ENCODE measurements at regions not wholly inside any gene's neighbourhood (a gene's known extent, or its start where the extent isn't known, plus 50 kb on each side); places are given as distances from the start of the nearest gene placed in this dataset.

GRCh38 chr13:107028751-107029150 lies 460.8 kb upstream of the ARGLU1 start:
- Histone ChIP-seq H3K27me3 (ENCODE audit: control insufficient read depth in 2 of 2, insufficient read depth in 2 of 2, low read length in 2 of 2) (no peaks in the 10 kb centered on the region), H3K4me3 (replicated peaks in 1 of 3; ENCODE audit: insufficient read depth in 1 of 3, low read depth in 1 of 3, low read length in 3 of 3) (no peak overlapping the region), H4K20me1 (replicated peaks; ENCODE audit: control insufficient read depth, extremely low read depth, insufficient read depth, low read length) (no peaks in the 10 kb centered on the region), H3K27ac (ENCODE audit: insufficient read depth, low read depth, low read length) (no peak overlapping the region), H3K9ac (replicated peaks; ENCODE audit: extremely low read depth, insufficient read depth, low read length) (no peak overlapping the region), H2AFZ (ENCODE audit: low read depth, low read length) (no peak overlapping the region), H3K9me1 (replicated peaks; ENCODE audit: control insufficient read depth, extremely low read depth, insufficient read depth, low read length) (no peaks in the 10 kb centered on the region), H3K36me3 (ENCODE audit: control insufficient read depth in 2 of 2, extremely low read depth in 1 of 2, insufficient read depth in 2 of 2, low read length in 2 of 2) (no peaks in the 10 kb centered on the region), H3K4me2 (ENCODE audit: insufficient read depth, low read length) (no peak overlapping the region), H3K4me1 (ENCODE audit: control insufficient read depth, extremely low read depth, insufficient read depth, low read length) (no peaks in the 10 kb centered on the region), H3K9me3 (replicated peaks; ENCODE audit: control insufficient read depth, insufficient read depth, low read length) (no peaks in the 10 kb centered on the region), H3K79me2 (ENCODE audit: control insufficient read depth, insufficient read depth, low read length) (no peaks in the 10 kb centered on the region)
- DNase-seq (ENCODE audit: low read depth, low spot score) = peak; percentile 26
- FAIRE-seq = no peak
- intact Hi-C loops (cut with micrococcal nuclease) (no loop called here), dilution Hi-C loops (cut with MboI; ENCODE audit: extremely low pct_ligation_motif_present, low sequenced_read_pairs) (no loop called here)
- BruUV-seq (replicated peaks) = no TSS peak
- ChIA-PET POLR2A (interaction anchor here (0.5 kb wide), 1 partner anchor 1527 kb away, joined by 5 read pairs; no protein-coding TSS in a partner anchor), CTCF (no interaction called here)
- TF ChIP-seq POLR2A (IDR thresholded peaks at IDR 0.05; ENCODE audit: low read depth, low read length) = no peak
- TF ChIP-seq CTCF (IDR thresholded peaks at IDR 0.05; ENCODE audit: extremely low read depth in 1 of 2, insufficient read depth in 1 of 2, low read depth in 1 of 2, low read length in 2 of 2) = no peak
- no peak for TF ChIP-seq POLR2AphosphoS5 (IDR thresholded peaks at IDR 0.05; ENCODE audit: insufficient read depth, low read depth, low read length)
- TF ChIP-seq GATA2 (IDR thresholded peaks at IDR 0.05; ENCODE audit: insufficient read depth, insufficient read length, low read depth, low read length) = no peak
- no peak for TF ChIP-seq MYC (IDR thresholded peaks at IDR 0.05; ENCODE audit: low read depth, low read length)
- no peak for TF ChIP-seq MAX (IDR thresholded peaks at IDR 0.05; ENCODE audit: insufficient read depth, insufficient read length)
- TF ChIP-seq EZH2 (IDR thresholded peaks at IDR 0.05; ENCODE audit: borderline replicate concordance, low read depth, low read length, severe bottlenecking) = no peak
- no peak for TF ChIP-seq JUN (IDR thresholded peaks at IDR 0.05; ENCODE audit: borderline replicate concordance, insufficient read depth, insufficient read length, low read depth)
- TF ChIP-seq FOS (IDR thresholded peaks at IDR 0.05; ENCODE audit: borderline replicate concordance, insufficient read depth, low read length) = no peak
